Stimulated activated CD8-positive, alpha-beta memory T cell treated with anti-CD3 and anti-CD28 coated beads, Interleukin-15, amount 100 ng/mL, for 1 hour (primary cell): ENCODE measurements at regions not wholly inside any gene's neighbourhood (a gene's known extent, or its start where the extent isn't known, plus 50 kb on each side); places are given as distances from the start of the nearest gene placed in this dataset.

Experiments used
- DNase-seq: peaks from one replicate; pipeline ENCODE4 v3.0.0-alpha.2; 2020; ENCODE audit warnings: low read depth

DNA sequence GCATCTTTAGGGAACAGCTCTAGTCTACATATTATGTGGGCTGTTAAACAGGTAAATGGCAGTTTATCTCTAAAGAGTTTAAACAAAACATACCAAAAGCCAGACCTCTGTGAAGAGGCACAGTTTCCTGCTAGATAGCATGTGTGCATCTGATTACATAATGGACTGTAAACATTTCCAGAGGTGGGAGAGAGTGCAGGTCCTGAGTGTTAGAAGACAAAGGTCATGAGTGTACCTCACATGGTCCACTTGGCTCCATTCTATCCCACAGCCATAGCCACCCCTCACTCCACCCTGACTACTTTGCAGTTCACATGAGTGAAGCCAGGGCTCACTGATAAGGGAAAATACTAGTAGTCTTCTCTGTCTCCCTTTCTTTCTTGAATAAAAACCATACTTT is 233.4 kb downstream of the MTX2 start:
- no peak for DNase-seq

DNA sequence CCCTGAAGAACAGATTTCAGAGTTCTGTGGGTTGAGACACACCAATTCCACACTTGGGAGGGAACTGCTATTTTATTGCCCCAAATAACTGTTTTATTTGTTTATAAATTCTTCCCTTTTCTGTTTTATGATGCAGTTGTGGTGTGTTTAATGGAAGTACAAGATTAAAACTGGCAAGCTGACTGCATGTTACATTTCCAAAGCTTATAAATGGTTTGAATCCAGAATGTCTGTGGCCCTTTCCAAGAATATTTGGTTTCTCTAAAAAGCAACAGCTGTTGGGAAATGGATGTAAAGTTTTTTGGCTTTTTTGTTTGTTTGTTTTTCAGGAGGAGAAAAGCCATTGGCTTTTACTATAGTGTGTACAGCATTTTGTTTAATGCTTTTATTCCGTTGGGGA is 234.5 kb downstream of the MTX2 start:
- DNase-seq: no peak

DNA sequence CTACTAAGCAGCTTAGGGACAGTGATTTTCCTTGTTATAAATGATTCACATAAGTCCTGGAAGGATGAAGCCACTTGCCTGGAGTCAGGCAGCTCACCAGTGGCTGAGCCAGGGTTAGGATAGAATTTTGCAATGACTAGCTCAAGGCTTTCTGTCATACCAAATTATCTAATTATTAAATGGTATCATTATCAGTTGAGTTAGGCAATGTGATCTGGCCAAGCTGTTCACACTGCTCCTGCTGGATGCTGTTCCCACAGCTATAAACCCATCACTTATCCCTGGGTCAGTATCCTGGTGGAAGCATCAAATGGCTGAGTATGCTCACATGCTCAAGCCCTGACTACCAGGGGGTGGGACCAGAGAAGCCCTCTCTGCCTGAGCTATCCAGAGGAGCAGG is 235.2 kb downstream of the MTX2 start:
- no peak for DNase-seq

GRCh38 chr2:176507786-176508185 is 238.5 kb downstream of the MTX2 start:
- no peak for DNase-seq

DNA sequence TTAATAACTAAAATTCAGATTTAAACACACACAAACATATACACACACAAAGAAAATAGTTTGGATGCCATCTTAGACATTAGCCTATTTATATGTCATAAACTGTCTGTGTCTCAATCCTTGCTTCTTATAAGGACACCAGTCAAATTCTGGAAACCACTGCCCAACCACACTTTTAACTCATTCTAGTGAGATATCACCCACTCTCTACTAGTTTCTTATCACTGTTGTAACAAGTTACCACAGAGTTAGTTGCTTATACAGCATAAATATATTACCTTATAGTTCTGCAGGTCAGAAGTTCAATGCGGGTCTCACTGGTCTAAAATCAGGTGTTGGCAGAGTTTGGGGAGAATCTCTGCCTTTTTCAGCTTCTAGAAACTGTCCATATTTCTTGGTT is 239.1 kb downstream of the MTX2 start:
- DNase-seq: no peak

DNA sequence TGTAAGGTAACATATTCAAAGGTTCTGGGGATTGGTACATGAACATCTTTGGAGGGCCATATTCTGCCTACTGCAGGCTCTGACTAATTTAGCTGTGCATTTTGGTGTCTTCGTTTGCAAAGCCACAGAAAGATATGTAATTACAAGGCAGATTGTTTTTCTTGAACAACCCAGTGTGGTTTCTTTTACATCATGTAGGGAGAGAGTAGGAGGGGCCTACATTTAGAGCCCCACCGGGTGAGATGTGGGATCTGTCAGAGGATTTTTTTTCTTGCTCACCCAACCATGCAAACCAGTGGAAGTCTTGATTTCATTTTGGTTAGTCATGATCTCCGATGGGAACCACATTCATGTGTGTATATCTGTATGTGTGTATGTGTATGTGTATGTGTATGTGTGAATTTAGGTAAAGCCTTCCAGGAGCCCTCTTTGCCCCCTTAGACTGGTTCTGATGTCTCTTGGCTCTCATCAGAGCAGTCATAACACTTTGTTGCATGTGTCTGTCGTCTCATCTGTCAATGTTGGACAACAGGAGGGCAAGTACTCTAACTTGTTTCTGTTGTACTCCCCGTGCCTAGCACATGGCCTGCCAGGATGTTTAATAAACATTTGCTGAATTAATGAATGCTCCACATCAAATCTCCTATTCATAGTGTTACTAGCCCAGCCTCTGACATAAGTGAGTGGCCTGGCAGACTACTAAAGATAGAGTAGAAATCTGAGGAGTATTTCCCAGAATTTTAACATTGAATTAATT is 239.9 kb downstream of the MTX2 start:
- DNase-seq: no peak

DNA sequence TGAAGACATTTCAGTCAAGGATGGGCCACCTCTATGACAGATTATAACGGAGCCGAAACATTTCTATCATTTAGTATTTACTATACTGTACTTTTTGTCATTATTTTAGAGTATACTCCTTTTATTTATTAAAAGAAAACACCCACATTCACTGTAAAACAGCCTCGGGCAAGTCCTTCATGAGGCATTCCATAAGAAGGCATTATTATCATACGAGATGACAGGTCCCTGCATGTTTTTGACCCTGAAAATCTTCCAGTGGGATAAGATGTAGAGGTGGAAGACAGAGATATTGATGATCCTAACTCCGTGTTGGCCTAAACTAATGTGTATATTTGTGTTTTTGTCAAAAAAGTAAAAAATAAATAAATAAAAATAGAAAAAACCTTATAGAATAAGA is 245.0 kb downstream of the MTX2 start:
- no peak for DNase-seq

DNA sequence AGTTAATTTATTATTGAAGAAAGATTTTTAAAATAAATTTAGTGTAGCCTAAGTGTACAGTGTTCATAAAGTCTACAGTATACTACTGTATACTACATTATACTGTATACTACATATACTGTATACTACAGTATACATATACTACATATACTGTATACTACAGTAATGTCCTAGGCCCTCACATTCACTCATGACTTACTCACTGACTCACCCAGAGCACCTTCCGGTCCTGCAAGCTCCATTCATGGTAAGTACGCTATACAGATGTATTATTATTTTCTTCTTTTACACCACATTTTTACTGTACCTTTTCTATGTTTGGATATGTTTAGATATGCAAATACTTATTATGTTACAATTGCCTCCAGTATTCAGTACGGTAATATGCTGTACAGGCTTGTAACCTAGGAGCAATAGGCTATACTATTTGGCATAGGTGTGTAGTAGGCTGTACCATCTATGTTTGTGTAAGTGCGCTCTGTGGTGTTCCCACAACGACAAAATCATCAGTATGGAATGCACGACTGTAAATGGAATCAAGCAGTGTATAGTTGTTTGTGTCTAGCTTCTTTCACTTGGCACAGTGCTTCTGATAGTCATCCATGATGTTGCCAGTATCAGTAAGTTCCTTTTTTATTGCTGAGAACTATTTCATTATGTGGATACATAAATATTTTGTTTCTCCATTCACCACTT is 245.7 kb downstream of the MTX2 start:
- no peak for DNase-seq

DNA sequence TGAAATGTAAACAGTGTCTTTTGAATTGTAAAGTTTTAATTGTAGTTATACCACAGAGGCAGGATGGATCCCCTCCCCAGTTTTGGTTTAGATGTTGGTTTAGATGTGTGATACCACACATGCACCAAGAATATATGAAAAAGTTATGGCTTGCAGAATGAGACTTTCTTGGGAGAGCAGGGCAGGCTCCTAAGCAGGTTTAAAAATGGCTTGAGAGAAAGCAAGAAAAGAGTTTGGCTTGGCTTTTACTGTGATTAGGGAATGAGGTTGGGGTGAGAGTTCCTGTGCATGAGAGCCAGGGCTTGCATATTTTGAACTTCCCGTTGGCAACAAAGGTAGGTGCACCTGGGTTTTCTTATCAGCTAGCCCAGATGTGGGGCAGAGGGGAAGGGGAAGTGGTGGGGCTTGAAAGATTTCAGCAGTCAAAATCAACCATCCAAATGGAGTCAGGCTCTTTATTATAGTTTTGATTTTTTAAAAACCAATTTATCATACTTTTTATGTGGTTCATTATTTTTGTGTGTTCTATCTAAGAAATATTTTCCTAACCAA is 246.9 kb downstream of the MTX2 start:
- no peak for DNase-seq

DNA sequence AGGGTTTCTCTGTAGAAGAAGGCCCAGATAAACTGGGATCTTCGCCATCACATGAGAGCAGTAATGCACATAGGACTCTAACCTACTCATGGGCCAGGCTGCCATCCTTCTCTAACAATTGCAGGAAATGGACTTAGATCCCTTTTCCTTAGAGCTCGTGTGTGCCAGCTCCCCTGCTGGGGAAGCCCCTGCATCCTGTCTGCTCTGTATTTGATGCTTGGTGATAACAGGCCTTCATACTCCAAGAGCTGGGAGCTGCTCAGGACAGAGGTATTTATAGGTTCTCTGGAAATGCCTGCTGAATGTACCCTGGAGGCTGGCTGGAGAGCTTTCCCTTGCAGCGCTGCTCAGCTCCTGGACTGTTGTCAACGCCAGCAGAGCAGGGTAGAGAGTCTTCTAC is 249.6 kb downstream of the MTX2 start:
- no peak for DNase-seq

GRCh38 chr2:176521878-176522670 is 252.8 kb downstream of the MTX2 start:
- DNase-seq: no peak

GRCh38 chr2:176525086-176525485 is 255.8 kb downstream of the MTX2 start:
- DNase-seq: no peak

DNA sequence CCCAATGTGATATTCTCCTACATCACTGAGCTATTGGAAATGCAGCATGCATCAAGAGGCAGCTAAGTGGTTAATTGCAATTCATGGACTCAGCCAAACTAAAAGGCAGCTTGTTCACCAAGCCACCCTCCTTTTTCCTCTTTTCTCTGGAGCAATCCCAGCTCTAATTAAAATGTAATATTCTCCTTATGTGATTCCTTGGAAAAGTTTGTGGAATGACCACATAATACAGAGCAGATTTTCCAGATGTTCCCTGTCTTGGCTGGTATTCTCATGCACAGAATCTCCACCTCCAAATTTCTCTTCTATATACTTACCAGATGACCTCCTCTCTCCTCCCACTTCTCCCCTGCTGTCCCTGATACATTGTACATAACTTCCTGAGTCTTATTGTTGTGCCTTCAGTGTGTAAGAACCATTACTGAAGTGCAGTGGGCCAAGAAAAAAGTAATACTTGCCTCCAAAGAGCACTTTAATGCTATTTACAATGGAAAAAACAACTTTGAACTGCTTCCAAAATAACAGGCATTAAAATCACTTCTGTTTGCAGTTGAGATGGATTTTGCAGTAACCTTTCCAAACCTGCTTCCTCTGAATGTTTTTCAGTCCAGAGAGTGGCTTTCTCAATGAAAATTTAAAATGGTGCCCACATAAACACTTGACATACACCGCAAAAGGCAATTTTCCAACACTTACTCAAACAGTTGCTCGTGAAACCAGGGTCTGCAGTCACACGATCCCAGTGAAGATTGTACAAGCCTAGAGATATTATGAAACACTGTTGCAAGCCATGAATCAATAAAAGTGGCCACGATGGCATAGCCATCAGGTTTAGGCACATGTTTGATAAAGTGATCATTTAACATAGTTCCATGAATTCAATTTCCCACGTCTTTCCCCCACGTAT is 258.0 kb downstream of the MTX2 start:
- DNase-seq: no peak

DNA sequence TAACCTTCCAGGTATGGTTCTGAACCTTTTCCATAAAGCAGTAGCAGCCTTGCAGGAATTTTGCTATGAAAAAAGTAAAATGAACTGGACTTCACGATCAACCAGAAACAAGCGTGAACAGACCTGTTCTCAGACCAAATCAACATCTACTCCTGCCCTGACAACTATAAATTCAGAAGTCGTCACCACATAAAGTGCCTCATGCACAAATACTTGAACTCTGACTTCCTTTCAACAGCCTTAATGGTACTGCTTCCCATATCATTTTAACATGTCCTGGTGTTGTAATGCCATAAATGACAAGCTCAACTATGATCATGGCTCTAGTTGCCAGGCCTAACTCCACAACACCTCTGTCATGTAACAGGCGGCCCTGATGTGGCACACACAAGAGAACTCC is 262.4 kb downstream of the MTX2 start:
- no peak for DNase-seq

- no peak for DNase-seq
Measured at GRCh38 chr2:176533505-176534193, 264.4 kb downstream of the MTX2 start.

- no peak for DNase-seq
Measured at GRCh38 chr2:176534798-176535466, 265.7 kb downstream of the MTX2 start.

GRCh38 chr2:176535467-176536113 is 266.3 kb downstream of the MTX2 start:
- DNase-seq: no peak

DNA sequence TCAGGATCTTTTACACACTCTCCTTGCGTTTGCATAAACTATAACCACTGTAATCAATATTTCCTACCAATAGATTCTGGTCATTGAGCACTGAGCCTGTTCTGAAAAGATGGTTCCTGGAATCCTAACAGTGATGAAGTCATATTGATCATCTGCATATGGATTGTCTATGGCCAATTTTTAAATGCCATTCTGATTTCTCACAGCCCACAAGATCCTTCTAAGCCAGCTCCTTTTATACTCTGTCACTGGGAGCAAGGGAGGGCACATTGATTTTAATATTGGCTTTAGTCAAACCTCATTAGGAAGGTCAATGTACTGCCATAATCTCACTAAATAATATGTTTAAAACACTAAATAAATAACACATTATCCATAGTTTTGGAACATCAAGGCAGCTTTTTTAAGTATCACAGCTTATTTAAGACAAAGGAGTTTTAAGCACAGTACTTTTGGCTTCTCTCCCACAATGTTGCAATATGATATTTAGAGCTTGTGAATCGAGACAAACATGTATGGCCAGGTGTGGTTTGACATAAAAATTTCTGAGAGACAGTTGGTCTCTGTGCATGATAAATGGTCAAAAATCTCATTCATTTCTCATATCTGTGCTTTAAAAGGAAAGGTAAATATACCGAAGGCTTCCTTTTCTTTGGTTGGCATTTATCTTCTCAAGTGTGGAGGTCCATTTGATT is 267.3 kb downstream of the MTX2 start:
- no peak for DNase-seq

DNA sequence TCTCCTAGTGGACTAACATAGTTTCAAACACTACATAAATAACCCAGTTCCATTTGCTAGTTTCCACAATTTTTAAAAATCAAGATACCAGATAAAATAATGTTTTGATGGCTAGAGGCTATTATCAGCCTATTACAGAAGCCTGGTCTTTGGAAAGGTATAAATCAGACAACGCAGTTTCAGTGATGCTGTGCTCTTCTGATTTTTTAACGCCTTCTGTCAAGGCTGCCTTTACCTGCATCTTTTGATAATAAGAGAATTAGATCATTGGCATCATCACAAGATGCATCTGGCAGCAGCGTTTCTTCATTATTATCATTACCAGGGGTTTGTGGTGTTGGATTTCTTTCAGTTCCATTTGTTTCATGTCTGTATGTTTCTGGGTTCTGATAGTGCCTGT is 268.7 kb downstream of the MTX2 start:
- no peak for DNase-seq
